ENCODE measurements at regions not wholly inside any gene's neighbourhood (a gene's known extent, or its start where the extent isn't known, plus 50 kb on each side); places are given as distances from the start of the nearest gene placed in this dataset.
"Not testable (repeated sequence)": the region's sequence is repeated elsewhere in the genome, so short reads cannot be mapped to it uniquely, and the experiment has no call there.

DNA sequence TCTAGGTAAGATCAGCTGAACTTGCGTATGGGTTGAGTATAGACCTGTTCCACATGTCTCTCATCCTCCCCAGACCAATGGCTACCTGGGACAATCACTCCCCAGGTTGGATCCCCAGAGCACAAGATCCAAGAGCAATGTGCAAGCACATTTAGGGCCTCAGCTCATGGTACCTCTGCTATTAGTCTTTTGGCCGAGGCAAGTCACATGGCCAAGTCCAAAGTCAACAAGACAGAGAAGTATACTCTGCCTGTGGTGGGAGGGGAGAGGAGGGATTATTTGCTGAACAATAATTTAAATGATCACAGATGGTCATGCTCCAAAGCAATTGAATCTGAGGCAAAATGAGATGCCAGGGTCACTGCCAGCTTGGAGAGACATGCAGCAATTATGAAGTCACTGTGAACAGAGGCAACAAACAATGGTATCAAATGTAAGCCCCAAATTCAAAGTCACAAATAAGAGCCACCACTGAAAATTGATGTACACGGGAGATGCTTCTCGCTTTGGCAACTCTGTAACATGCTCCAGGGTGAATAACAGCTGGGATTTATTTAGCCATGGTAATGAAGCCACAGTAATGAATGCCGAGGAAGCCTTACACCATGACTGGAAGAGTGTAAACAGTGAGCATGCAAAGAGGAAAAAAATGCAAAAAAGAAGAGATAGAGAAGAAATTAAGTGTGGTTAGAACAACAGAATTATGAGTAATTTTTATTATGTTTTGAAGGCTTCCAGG, 149.1 kb downstream of the ZNF281 start:
- no peak overlapping the region for H3K4me3 ChIP-seq (ENCODE audit: low read depth, low read length)
- TF ChIP-seq, protein P1, sequence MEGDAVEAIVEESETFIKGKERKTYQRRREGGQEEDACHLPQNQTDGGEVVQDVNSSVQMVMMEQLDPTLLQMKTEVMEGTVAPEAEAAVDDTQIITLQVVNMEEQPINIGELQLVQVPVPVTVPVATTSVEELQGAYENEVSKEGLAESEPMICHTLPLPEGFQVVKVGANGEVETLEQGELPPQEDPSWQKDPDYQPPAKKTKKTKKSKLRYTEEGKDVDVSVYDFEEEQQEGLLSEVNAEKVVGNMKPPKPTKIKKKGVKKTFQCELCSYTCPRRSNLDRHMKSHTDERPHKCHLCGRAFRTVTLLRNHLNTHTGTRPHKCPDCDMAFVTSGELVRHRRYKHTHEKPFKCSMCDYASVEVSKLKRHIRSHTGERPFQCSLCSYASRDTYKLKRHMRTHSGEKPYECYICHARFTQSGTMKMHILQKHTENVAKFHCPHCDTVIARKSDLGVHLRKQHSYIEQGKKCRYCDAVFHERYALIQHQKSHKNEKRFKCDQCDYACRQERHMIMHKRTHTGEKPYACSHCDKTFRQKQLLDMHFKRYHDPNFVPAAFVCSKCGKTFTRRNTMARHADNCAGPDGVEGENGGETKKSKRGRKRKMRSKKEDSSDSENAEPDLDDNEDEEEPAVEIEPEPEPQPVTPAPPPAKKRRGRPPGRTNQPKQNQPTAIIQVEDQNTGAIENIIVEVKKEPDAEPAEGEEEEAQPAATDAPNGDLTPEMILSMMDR (IDR thresholded peaks at IDR 0.05; ENCODE audit: insufficient read depth, low read depth, low read length, missing control alignments) = no peak
- DNase-seq (ENCODE audit: low read depth) = no peak

DNA sequence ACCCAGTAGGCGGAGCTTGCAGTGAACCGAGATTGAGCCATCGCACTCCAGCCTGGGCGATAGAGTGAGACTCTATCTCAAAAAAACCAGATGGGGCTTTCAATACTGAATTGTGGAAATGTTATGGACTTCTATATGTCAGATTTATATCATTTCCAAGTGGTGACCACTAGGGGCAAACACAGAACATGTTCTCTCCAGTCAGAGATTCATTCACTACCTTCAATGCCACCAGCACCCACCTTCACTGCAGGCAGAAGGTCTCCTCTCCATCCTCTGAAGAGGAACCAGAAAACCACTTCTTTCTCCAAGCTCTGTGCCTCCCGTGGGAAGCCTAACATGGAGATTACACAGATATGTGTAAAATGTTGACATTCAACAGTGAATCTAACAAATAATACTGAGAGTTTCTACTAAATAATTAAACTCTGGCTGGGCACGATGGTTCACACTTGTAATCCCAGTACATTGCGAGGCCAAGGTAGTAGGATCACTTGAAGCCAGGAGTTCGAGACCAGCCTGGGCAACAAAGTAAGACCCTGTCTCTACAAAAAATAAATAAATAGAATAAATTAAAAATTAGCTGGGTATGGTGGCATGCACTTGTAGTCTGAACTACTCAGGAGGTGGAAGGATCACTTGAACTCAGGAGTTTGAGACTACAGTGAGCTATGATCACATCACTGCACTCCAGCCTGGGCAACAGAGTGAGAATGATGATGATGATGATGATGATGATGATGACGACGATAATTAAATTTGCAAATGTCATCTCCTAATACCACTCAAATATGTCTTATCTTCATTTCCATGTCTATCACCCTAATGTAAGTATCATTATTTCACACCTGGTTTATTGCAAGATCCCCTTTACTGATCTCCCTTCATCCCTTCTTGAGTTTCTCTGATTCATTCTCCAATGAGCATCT, 151.1 kb downstream of the ZNF281 start:
- H3K4me3 ChIP-seq (ENCODE audit: low read depth, low read length) = no peak overlapping the region
- peak; percentile 60 for DNase-seq (ENCODE audit: low read depth)
- TF ChIP-seq, protein P1 (IDR thresholded peaks at IDR 0.05; ENCODE audit: insufficient read depth, low read depth, low read length, missing control alignments) = peak; percentile 57

DNA sequence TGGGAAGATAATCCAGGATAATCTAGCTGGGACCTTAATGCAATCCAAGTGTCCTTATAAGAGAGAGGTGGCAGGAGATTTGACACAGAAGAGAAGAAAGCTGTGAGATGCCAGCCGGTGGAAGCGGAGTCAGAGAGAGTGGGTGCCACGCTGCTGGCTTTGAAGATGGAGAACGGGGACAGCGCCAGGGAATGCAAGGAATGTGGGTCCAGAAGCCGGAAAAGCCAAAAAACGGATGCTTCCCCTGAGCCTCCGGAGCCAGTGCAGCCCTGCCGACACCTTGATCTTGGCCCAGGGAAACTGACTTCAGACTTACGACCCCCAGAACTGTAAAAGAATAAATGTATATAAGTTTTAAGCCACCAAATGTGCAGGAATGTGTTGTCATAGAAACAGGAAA, 152.6 kb downstream of the ZNF281 start:
- TF ChIP-seq, protein P1 (IDR thresholded peaks at IDR 0.05; ENCODE audit: insufficient read depth, low read depth, low read length, missing control alignments) = no peak
- DNase-seq (ENCODE audit: low read depth) = no peak
- no peak overlapping the region for H3K4me3 ChIP-seq (ENCODE audit: low read depth, low read length)

DNA sequence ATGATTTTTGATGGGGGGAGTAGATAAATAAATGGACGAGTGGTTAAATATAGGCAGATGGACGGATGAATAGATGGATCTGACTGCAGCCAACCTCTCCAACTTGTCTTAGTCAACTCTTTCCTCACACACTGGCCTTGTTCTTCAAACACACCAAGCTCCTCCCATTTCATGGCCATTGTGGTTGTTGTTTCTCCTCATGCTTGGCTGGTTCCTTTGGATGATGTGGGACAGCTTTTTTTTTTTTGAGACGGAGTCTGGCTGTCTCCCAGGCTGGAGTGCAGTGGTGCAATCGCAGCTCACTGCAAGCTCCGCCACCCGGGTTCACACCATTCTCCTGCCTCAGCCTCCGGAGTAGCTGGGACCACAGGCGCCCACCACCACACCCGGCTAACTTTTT, 155.2 kb downstream of the ZNF281 start:
- DNase-seq (ENCODE audit: low read depth) = peak; percentile 69
- H3K4me3 ChIP-seq (ENCODE audit: low read depth, low read length) = not testable (repeated sequence)

DNA sequence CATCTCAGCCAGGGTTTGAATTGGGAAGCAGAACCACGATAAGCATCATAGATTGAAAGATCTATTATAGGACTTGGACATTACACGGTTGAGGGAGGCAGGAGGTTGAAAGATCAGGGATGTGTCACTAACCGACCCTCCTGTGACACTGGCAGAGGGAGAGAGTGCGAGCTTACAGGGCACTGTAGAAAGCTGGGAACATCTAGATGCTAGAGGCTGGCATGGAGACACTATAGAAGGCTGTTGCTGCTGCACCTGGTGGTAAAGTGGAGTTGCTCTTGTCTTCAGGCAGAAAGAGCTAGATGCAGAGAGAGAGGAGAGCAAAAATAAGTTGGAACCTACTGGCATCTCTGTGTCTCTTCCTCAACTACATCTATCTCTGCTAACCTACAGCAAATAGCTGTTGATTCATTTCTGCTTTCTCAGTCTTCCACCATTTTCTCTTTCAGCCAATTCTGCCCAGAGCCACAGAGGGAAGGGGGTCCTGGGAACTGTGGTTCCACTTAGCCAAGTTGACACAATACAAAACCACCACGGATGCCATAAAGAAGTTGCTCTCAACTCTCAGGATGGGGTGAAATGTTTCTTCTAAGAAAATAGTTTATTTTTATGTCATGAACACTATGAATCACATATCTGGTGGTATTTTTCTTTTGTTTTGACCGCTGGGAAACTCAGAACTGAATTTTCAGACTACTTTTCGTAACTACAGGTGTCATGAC, 155.9 kb downstream of the ZNF281 start:
- no peak overlapping the region for H3K4me3 ChIP-seq (ENCODE audit: low read depth, low read length)
- TF ChIP-seq, protein P1 (IDR thresholded peaks at IDR 0.05; ENCODE audit: insufficient read depth, low read depth, low read length, missing control alignments) = no peak
- DNase-seq (ENCODE audit: low read depth) = peak; percentile 90

DNA sequence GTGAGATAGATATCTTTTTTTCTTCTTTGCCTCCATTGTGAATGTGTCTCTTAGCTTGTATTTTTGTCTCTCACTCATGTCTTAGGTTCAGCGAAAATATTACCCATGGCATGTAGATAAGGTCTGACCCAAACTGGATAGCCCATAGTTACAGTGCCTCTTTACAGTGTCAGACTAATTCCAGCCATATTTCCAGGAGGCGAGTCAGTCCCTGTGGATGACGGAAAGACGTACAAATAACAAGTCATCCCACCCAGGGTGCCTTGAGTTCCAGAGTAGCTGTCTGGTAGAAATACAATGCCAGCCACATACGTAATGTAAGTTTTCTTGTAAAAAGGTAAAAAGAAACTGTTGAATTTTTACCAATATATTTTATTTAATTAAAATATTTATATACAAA, 157.3 kb downstream of the ZNF281 start:
- H3K4me3 ChIP-seq (ENCODE audit: low read depth, low read length) = no peak overlapping the region
- TF ChIP-seq, protein P1 (IDR thresholded peaks at IDR 0.05; ENCODE audit: insufficient read depth, low read depth, low read length, missing control alignments) = no peak
- DNase-seq (ENCODE audit: low read depth) = no peak

DNA sequence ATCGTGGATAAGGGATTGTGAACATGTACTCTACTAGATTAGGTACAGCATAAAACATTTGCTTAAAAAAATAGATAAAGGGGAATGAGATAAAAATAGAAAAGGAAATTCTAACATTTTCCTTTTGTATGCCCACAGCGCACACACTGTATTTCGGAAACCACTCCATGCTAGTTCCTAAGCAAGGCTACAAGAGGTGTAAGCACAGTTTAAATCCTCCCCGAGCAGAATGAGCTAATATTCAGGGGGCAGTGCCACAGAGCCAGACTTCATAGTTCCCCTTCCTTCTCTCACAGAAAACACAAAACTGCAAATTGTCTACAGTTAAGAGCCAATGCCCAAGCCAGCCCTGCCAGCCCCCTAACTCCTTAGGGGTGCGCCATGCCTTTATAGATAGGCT, 159.4 kb downstream of the ZNF281 start:
- TF ChIP-seq, protein P1 (IDR thresholded peaks at IDR 0.05; ENCODE audit: insufficient read depth, low read depth, low read length, missing control alignments) = no peak
- no peak overlapping the region for H3K4me3 ChIP-seq (ENCODE audit: low read depth, low read length)
- DNase-seq (ENCODE audit: low read depth) = no peak

Measured in GM12865 (cell line).